ENCODE measurements at regions not wholly inside any gene's neighbourhood (a gene's known extent, or its start where the extent isn't known, plus 50 kb on each side); places are given as distances from the start of the nearest gene placed in this dataset.

DNA sequence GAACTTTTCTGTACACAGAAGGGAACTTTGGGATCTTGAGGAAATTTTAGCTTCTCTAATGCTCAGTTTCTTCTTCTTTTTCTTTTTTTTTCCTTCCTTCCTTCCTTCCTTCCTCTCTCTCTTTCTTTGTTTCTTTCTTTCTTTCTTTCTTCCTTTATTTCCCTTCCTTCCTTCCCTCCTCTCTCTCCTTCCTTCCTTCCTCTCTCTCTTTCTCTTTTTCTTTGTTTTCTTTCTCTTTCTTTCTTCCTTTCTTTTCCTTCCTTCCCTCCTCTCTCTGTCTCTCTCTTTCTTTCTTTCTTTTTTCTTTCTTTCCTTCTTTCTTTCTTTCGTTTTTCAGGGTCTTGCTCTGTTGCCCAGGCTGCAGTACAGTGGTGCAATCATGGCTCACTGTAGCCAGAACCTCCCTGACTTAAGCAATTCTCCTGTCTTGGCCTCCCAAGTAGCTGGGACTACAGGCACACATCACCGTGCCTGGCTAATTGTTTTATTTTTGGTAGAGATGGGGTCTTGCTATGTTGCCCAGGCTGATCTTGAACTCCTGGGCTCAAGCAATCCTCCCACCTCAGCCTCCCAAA is 58.6 kb upstream of the SDK1 start:
- TF ChIP-seq, protein P1, sequence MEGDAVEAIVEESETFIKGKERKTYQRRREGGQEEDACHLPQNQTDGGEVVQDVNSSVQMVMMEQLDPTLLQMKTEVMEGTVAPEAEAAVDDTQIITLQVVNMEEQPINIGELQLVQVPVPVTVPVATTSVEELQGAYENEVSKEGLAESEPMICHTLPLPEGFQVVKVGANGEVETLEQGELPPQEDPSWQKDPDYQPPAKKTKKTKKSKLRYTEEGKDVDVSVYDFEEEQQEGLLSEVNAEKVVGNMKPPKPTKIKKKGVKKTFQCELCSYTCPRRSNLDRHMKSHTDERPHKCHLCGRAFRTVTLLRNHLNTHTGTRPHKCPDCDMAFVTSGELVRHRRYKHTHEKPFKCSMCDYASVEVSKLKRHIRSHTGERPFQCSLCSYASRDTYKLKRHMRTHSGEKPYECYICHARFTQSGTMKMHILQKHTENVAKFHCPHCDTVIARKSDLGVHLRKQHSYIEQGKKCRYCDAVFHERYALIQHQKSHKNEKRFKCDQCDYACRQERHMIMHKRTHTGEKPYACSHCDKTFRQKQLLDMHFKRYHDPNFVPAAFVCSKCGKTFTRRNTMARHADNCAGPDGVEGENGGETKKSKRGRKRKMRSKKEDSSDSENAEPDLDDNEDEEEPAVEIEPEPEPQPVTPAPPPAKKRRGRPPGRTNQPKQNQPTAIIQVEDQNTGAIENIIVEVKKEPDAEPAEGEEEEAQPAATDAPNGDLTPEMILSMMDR (IDR thresholded peaks at IDR 0.05): no peak
- TF ChIP-seq POLR2A (IDR thresholded peaks at IDR 0.05): no peak
- no peak for TF ChIP-seq POLR2AphosphoS5 (IDR thresholded peaks at IDR 0.05)
- no peak for TF ChIP-seq EP300 (IDR thresholded peaks at IDR 0.05)
